ENCODE measurements at regions not wholly inside any gene's neighbourhood (a gene's known extent, or its start where the extent isn't known, plus 50 kb on each side); places are given as distances from the start of the nearest gene placed in this dataset.

GRCh38 chr2:14557916-14558315, 74.6 kb upstream of the LRATD1 start:
- H3K9ac ChIP-seq (ENCODE audit: low read length in 2 of 2): no peak overlapping the region
- no peak overlapping the region for H3K27ac ChIP-seq (ENCODE audit: low read length)
- H3K27me3 ChIP-seq (ENCODE audit: control insufficient read depth in 1 of 2, insufficient read depth in 2 of 2, low read length in 2 of 2): no peaks in the 10 kb centered on the region
- H3K9me3 ChIP-seq (ENCODE audit: control insufficient read depth in 2 of 2, low read length in 2 of 2): no peaks in the 10 kb centered on the region
- no peaks in the 10 kb centered on the region for H3K36me3 ChIP-seq (ENCODE audit: control insufficient read depth in 2 of 2, insufficient read depth in 2 of 2, low read length in 2 of 2)
- no peak overlapping the region for H3K4me3 ChIP-seq (ENCODE audit: low read length in 2 of 2)
- H3K4me1 ChIP-seq (ENCODE audit: control insufficient read depth, insufficient read depth, low read length): no peaks in the 10 kb centered on the region

DNA sequence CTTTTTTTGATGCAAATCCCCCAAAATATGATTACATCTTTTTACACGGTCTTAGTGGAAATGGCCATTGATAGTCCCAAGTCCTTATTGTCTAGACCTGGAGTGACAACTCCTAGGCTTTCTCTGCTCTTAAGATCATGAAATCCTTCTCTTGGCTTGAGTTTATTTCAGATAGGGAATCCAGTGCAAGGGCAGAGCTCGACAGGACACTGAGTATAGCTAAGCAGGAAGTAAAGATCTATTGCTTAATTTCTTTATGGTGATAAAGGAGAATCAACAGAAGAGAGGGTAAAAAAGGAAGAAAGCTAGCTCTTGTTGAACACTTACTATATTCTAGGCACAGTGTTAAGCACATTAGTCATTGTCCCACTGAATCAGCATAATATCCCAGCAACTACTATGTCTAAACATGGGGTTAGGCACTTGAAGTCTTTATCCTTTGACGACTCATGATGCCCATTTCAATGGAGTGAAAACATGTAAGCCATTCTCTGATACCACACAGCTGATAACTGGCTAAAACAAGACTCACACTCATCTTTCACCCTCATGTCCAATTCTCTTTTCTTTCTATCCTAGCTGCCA, 74.1 kb upstream of the LRATD1 start:
- Histone ChIP-seq H3K27ac (ENCODE audit: low read length) (no peak overlapping the region), H3K36me3 (ENCODE audit: control insufficient read depth in 2 of 2, insufficient read depth in 2 of 2, low read length in 2 of 2) (no peaks in the 10 kb centered on the region), H3K9ac (ENCODE audit: low read length in 2 of 2) (no peak overlapping the region), H3K4me1 (ENCODE audit: control insufficient read depth, insufficient read depth, low read length) (no peaks in the 10 kb centered on the region), H3K27me3 (ENCODE audit: control insufficient read depth in 1 of 2, insufficient read depth in 2 of 2, low read length in 2 of 2) (no peaks in the 10 kb centered on the region), H3K9me3 (ENCODE audit: control insufficient read depth in 2 of 2, low read length in 2 of 2) (no peaks in the 10 kb centered on the region), H3K4me3 (ENCODE audit: low read length in 2 of 2) (no peak overlapping the region)

GRCh38 chr2:14560716-14561115, 71.8 kb upstream of the LRATD1 start:
- no peaks in the 10 kb centered on the region for H3K27me3 ChIP-seq (ENCODE audit: control insufficient read depth in 1 of 2, insufficient read depth in 2 of 2, low read length in 2 of 2)
- no peak overlapping the region for H3K9ac ChIP-seq (ENCODE audit: low read length in 2 of 2)
- H3K9me3 ChIP-seq (ENCODE audit: control insufficient read depth in 2 of 2, low read length in 2 of 2): no peaks in the 10 kb centered on the region
- no peaks in the 10 kb centered on the region for H3K4me1 ChIP-seq (ENCODE audit: control insufficient read depth, insufficient read depth, low read length)
- H3K4me3 ChIP-seq (ENCODE audit: low read length in 2 of 2): no peak overlapping the region
- no peaks in the 10 kb centered on the region for H3K36me3 ChIP-seq (ENCODE audit: control insufficient read depth in 2 of 2, insufficient read depth in 2 of 2, low read length in 2 of 2)
- H3K27ac ChIP-seq (ENCODE audit: low read length): no peak overlapping the region

DNA sequence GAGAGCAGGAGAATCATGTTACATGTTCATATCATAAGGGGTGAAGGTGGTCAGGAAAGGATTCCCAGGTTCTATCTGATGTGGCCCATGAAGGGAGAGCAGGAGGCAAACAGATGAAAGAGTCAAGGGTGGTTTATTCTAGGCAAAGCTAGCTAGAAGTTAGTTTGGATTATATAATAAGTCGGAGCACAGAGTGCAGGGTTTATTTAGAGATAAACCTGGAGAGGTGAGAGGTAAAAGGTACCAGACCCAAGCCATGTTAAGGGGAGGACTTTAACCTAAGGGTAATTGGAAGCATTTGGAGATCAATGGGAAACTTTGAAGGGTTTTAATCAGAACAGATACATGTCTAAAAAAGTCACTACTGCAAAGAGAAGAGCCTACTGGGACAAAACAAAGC, 69.2 kb upstream of the LRATD1 start:
- no peak overlapping the region for H3K9ac ChIP-seq (ENCODE audit: low read length in 2 of 2)
- H3K27ac ChIP-seq (ENCODE audit: low read length): no peak overlapping the region

DNA sequence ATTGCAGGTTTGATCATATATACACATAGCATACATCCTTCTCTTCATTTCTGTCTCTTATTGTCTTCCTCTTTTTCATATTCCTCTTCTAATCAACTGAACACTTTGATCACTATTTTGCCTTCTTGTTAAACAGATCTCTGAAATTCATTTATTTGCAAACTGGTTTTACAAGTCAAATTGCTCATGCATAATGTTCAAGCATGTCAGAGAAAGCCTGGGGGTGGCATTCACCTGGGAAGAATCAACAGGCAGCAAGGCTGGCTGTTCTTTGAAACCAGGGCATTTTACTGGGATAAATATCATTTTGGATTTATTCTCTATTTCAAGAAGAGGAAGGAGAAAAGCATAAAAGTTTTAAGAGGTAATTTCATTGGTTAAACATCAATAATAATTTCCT, 66.9 kb upstream of the LRATD1 start:
- H3K4me3 ChIP-seq (ENCODE audit: low read length in 2 of 2): no peak overlapping the region
- no peaks in the 10 kb centered on the region for H3K27me3 ChIP-seq (ENCODE audit: control insufficient read depth in 1 of 2, insufficient read depth in 2 of 2, low read length in 2 of 2)
- no peaks in the 10 kb centered on the region for H3K9me3 ChIP-seq (ENCODE audit: control insufficient read depth in 2 of 2, low read length in 2 of 2)
- H3K9ac ChIP-seq (ENCODE audit: low read length in 2 of 2): no peak overlapping the region
- H3K36me3 ChIP-seq (ENCODE audit: control insufficient read depth in 2 of 2, insufficient read depth in 2 of 2, low read length in 2 of 2): no peaks in the 10 kb centered on the region
- no peak overlapping the region for H3K27ac ChIP-seq (ENCODE audit: low read length)
- H3K4me1 ChIP-seq (ENCODE audit: control insufficient read depth, insufficient read depth, low read length): no peaks in the 10 kb centered on the region

More for the DNA sequence above, 69.2 kb upstream of the LRATD1 start:
- H3K4me1 ChIP-seq (ENCODE audit: control insufficient read depth, insufficient read depth, low read length): no peaks in the 10 kb centered on the region
- no peaks in the 10 kb centered on the region for H3K36me3 ChIP-seq (ENCODE audit: control insufficient read depth in 2 of 2, insufficient read depth in 2 of 2, low read length in 2 of 2)
- H3K4me3 ChIP-seq (ENCODE audit: low read length in 2 of 2): no peak overlapping the region
- no peaks in the 10 kb centered on the region for H3K27me3 ChIP-seq (ENCODE audit: control insufficient read depth in 1 of 2, insufficient read depth in 2 of 2, low read length in 2 of 2)
- no peaks in the 10 kb centered on the region for H3K9me3 ChIP-seq (ENCODE audit: control insufficient read depth in 2 of 2, low read length in 2 of 2)

DNA sequence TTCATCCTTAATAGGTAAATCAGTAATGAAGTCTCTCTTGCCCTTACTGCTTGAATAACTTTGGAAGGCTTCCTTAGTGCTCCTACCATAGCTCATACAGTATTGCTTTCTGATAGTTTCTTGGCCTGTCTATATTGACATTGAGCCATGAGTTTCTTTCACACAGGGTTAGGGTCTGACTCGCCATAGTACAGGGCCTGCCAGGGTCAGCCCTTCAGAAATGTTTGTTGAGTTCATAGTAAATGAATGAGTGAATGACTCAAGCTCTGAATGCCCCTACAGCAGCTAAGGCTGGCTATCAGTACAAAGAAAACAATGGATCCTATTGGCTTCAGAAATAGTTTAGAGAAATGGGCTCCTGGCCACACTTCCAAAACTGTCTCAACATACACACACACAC, 65.0 kb upstream of the LRATD1 start:
- H3K4me3 ChIP-seq (ENCODE audit: low read length in 2 of 2): no peak overlapping the region
- no peak overlapping the region for H3K9ac ChIP-seq (ENCODE audit: low read length in 2 of 2)

DNA sequence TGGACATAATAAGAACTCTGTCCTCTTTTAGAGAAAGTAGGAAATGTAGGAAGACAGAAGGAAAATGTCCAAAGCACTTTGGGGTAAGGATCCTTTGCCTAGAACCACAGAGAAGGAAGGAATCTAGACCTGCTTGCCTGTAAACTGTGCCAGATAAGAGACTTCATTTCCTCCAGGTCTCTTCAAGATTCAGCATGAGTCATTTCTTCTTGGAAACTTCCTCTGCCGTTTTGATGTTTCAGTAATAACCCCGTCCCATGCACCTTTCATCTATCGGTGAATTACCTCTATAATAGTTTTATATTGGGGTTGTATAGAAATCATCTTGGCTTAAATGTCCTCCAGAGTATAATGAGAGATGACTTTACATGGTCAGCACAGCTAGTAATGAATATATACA, 63.2 kb upstream of the LRATD1 start:
- H3K9me3 ChIP-seq (ENCODE audit: control insufficient read depth in 2 of 2, low read length in 2 of 2): no peaks in the 10 kb centered on the region
- no peaks in the 10 kb centered on the region for H3K4me1 ChIP-seq (ENCODE audit: control insufficient read depth, insufficient read depth, low read length)
- no peak overlapping the region for H3K27ac ChIP-seq (ENCODE audit: low read length)
- no peak overlapping the region for H3K9ac ChIP-seq (ENCODE audit: low read length in 2 of 2)
- no peaks in the 10 kb centered on the region for H3K27me3 ChIP-seq (ENCODE audit: control insufficient read depth in 1 of 2, insufficient read depth in 2 of 2, low read length in 2 of 2)
- H3K4me3 ChIP-seq (ENCODE audit: low read length in 2 of 2): no peak overlapping the region
- H3K36me3 ChIP-seq (ENCODE audit: control insufficient read depth in 2 of 2, insufficient read depth in 2 of 2, low read length in 2 of 2): no peaks in the 10 kb centered on the region

More for the DNA sequence above, 65.0 kb upstream of the LRATD1 start:
- H3K36me3 ChIP-seq (ENCODE audit: control insufficient read depth in 2 of 2, insufficient read depth in 2 of 2, low read length in 2 of 2): no peaks in the 10 kb centered on the region
- no peak overlapping the region for H3K27ac ChIP-seq (ENCODE audit: low read length)
- no peaks in the 10 kb centered on the region for H3K27me3 ChIP-seq (ENCODE audit: control insufficient read depth in 1 of 2, insufficient read depth in 2 of 2, low read length in 2 of 2)
- H3K4me1 ChIP-seq (ENCODE audit: control insufficient read depth, insufficient read depth, low read length): no peaks in the 10 kb centered on the region
- no peaks in the 10 kb centered on the region for H3K9me3 ChIP-seq (ENCODE audit: control insufficient read depth in 2 of 2, low read length in 2 of 2)

GRCh38 chr2:14572633-14573032, 59.9 kb upstream of the LRATD1 start:
- H3K4me1 ChIP-seq (ENCODE audit: control insufficient read depth, insufficient read depth, low read length): no peaks in the 10 kb centered on the region
- no peak overlapping the region for H3K9ac ChIP-seq (ENCODE audit: low read length in 2 of 2)
- H3K4me3 ChIP-seq (ENCODE audit: low read length in 2 of 2): no peak overlapping the region
- no peaks in the 10 kb centered on the region for H3K27me3 ChIP-seq (ENCODE audit: control insufficient read depth in 1 of 2, insufficient read depth in 2 of 2, low read length in 2 of 2)
- H3K9me3 ChIP-seq (ENCODE audit: control insufficient read depth in 2 of 2, low read length in 2 of 2): no peaks in the 10 kb centered on the region
- no peaks in the 10 kb centered on the region for H3K36me3 ChIP-seq (ENCODE audit: control insufficient read depth in 2 of 2, insufficient read depth in 2 of 2, low read length in 2 of 2)
- no peak overlapping the region for H3K27ac ChIP-seq (ENCODE audit: low read length)

- H3K9me3 ChIP-seq (ENCODE audit: control insufficient read depth in 2 of 2, low read length in 2 of 2): no peaks in the 10 kb centered on the region
- no peak overlapping the region for H3K9ac ChIP-seq (ENCODE audit: low read length in 2 of 2)
- H3K27ac ChIP-seq (ENCODE audit: low read length): no peak overlapping the region
- no peaks in the 10 kb centered on the region for H3K27me3 ChIP-seq (ENCODE audit: control insufficient read depth in 1 of 2, insufficient read depth in 2 of 2, low read length in 2 of 2)
- no peak overlapping the region for H3K4me3 ChIP-seq (ENCODE audit: low read length in 2 of 2)
- H3K4me1 ChIP-seq (ENCODE audit: control insufficient read depth, insufficient read depth, low read length): no peaks in the 10 kb centered on the region
- no peaks in the 10 kb centered on the region for H3K36me3 ChIP-seq (ENCODE audit: control insufficient read depth in 2 of 2, insufficient read depth in 2 of 2, low read length in 2 of 2)
Observed at GRCh38 chr2:14577843-14578242, 54.7 kb upstream of the LRATD1 start.

All from stomach smooth muscle (tissue), 2 donors.